Natural killer cell treated with Interleukin-12 subunit alpha and Interleukin-12 subunit beta and Interleukin-15 and Interleukin-18, amount 100 ng/mL, for 72 hours (primary cell): ENCODE measurements at regions not wholly inside any gene's neighbourhood (a gene's known extent, or its start where the extent isn't known, plus 50 kb on each side); places are given as distances from the start of the nearest gene placed in this dataset.
"Not testable (repeated sequence)": the region's sequence is repeated elsewhere in the genome, so short reads cannot be mapped to it uniquely, and the experiment has no call there.

Experiments used
- ATAC-seq, 2 donors: fragments of 150-1000 bp; cut with Tn5 transposase in 1 of 2; sonication (Bioruptor Pico), chemical (Tn5 transposase) in 1 of 2; 2 replicates each; pipeline ENCODE4 v1.10.0; 2021
- DNase-seq: peaks from one replicate; pipeline ENCODE4 v3.0.0; 2022; ENCODE audit warnings: low spot score
- H3K27ac Mint-ChIP-seq, 2 donors: 1 replicate in 1 of 2; 2 replicates in 1 of 2; pipeline ENCODE4 v1.8.0; 2022; ENCODE audit warnings: mixed read lengths in 2 of 2, mild to moderate bottlenecking in 1 of 2, moderate library complexity in 1 of 2
- H3K27me3 Mint-ChIP-seq, 2 donors: 1 replicate in 1 of 2; 2 replicates in 1 of 2; pipeline ENCODE4 v1.8.0; 2022; ENCODE audit warnings: mixed read lengths in 2 of 2
- H3K36me3 Mint-ChIP-seq: one replicate; pipeline ENCODE4 v1.8.0; 2022; ENCODE audit warnings: mixed read lengths
- H3K4me1 Mint-ChIP-seq, 2 donors: 1 replicate in 1 of 2; 2 replicates in 1 of 2; pipeline ENCODE4 v1.8.0; 2022; ENCODE audit warnings: low read depth in 2 of 2, mixed read lengths in 2 of 2, mild to moderate bottlenecking in 1 of 2
- H3K4me3 Mint-ChIP-seq: one replicate; pipeline ENCODE4 v1.8.0; 2022; ENCODE audit warnings: mixed read lengths
- H3K9me3 Mint-ChIP-seq: 2 replicates; pipeline ENCODE4 v1.8.0; 2022; ENCODE audit warnings: mixed read lengths

GRCh38 chr9:80500300-80500699, 928.5 kb downstream of the TLE4 start:
- DNase-seq (no peak), ATAC-seq (no peak)
- no peak overlapping the region for H3K27ac Mint-ChIP-seq
- H3K4me1 Mint-ChIP-seq, result no peaks in the 10 kb centered on the region
- H3K36me3 Mint-ChIP-seq, result no peaks in the 10 kb centered on the region
- no peaks in the 10 kb centered on the region for H3K27me3 Mint-ChIP-seq
- H3K9me3 Mint-ChIP-seq, result peaks cover 15% of the 10 kb centered on the region
- no peak overlapping the region for H3K4me3 Mint-ChIP-seq

GRCh38 chr9:80498001-80498555, 926.3 kb downstream of the TLE4 start:
- Mint-ChIP-seq H3K27me3 (no peaks in the 10 kb centered on the region), H3K9me3 (peaks cover 17% of the 10 kb centered on the region), H3K36me3 (no peaks in the 10 kb centered on the region), H3K27ac (no peak overlapping the region), H3K4me3 (no peak overlapping the region), H3K4me1 (no peaks in the 10 kb centered on the region)
- ATAC-seq (no peak), DNase-seq (no peak)

- no peak for ATAC-seq
- Mint-ChIP-seq H3K4me3 (no peak overlapping the region), H3K9me3 (peaks cover 17% of the 10 kb centered on the region), H3K36me3 (no peaks in the 10 kb centered on the region), H3K27ac (no peak overlapping the region), H3K4me1 (no peaks in the 10 kb centered on the region), H3K27me3 (no peaks in the 10 kb centered on the region)
- no peak for DNase-seq
Observed at GRCh38 chr9:80496901-80497556, 925.3 kb downstream of the TLE4 start.

- Mint-ChIP-seq H3K27me3 (no peaks in the 10 kb centered on the region), H3K36me3 (no peaks in the 10 kb centered on the region), H3K27ac (no peak overlapping the region), H3K4me3 (no peak overlapping the region), H3K4me1 (no peaks in the 10 kb centered on the region), H3K9me3 (peaks cover 24% of the 10 kb centered on the region)
- no peak for DNase-seq
- no peak for ATAC-seq
Observed at GRCh38 chr9:80493258-80493657, 921.5 kb downstream of the TLE4 start.

- no peak overlapping the region for H3K4me3 Mint-ChIP-seq
- no peak for ATAC-seq
- H3K27me3 Mint-ChIP-seq, result no peaks in the 10 kb centered on the region
- H3K36me3 Mint-ChIP-seq, result no peaks in the 10 kb centered on the region
- H3K9me3 Mint-ChIP-seq, result peaks cover 18% of the 10 kb centered on the region
- no peak for DNase-seq
- no peak overlapping the region for H3K27ac Mint-ChIP-seq
- H3K4me1 Mint-ChIP-seq, result no peaks in the 10 kb centered on the region
Observed at GRCh38 chr9:80492221-80492620, 920.5 kb downstream of the TLE4 start.

GRCh38 chr9:80491086-80491696, 919.4 kb downstream of the TLE4 start:
- no peak for DNase-seq
- Mint-ChIP-seq H3K27ac (no peak overlapping the region), H3K4me3 (no peak overlapping the region), H3K36me3 (no peaks in the 10 kb centered on the region), H3K9me3 (peaks cover 12% of the 10 kb centered on the region), H3K27me3 (no peaks in the 10 kb centered on the region), H3K4me1 (no peaks in the 10 kb centered on the region)
- no peak for ATAC-seq

GRCh38 chr9:80489329-80489728, 917.6 kb downstream of the TLE4 start:
- no peak overlapping the region for H3K4me3 Mint-ChIP-seq

GRCh38 chr9:80485420-80486250, 913.9 kb downstream of the TLE4 start:
- Mint-ChIP-seq H3K4me3 (no peak overlapping the region), H3K27me3 (no peaks in the 10 kb centered on the region), H3K27ac (no peak overlapping the region), H3K36me3 (peaks cover 3% of the 10 kb centered on the region), H3K9me3 (peaks cover 13% of the 10 kb centered on the region), H3K4me1 (no peaks in the 10 kb centered on the region)
- ATAC-seq (no peak), DNase-seq (no peak)

More at GRCh38 chr9:80489329-80489728, 917.6 kb downstream of the TLE4 start:
- no peak for ATAC-seq
- no peak for DNase-seq
- H3K9me3 Mint-ChIP-seq, result peaks cover 7% of the 10 kb centered on the region
- no peak overlapping the region for H3K27ac Mint-ChIP-seq
- H3K36me3 Mint-ChIP-seq, result no peaks in the 10 kb centered on the region
- H3K4me1 Mint-ChIP-seq, result no peaks in the 10 kb centered on the region
- H3K27me3 Mint-ChIP-seq, result no peaks in the 10 kb centered on the region

- peaks cover 11% of the 10 kb centered on the region for H3K9me3 Mint-ChIP-seq
- not testable (repeated sequence) for H3K27ac Mint-ChIP-seq, H3K27me3 Mint-ChIP-seq, H3K4me1 Mint-ChIP-seq, H3K36me3 Mint-ChIP-seq, DNase-seq, H3K4me3 Mint-ChIP-seq, ATAC-seq
Observed at GRCh38 chr9:80482251-80482650, 910.5 kb downstream of the TLE4 start.

- Mint-ChIP-seq H3K27ac (no peak overlapping the region), H3K27me3 (no peaks in the 10 kb centered on the region), H3K9me3 (peaks cover 30% of the 10 kb centered on the region), H3K36me3 (peaks cover under 1% of the 10 kb centered on the region), H3K4me3 (no peak overlapping the region), H3K4me1 (no peaks in the 10 kb centered on the region)
- no peak for DNase-seq
- ATAC-seq, result no peak
Observed at GRCh38 chr9:80467632-80468031, 895.9 kb downstream of the TLE4 start.

- no peaks in the 10 kb centered on the region for H3K4me1 Mint-ChIP-seq
- no peak for DNase-seq
- no peak overlapping the region for H3K27ac Mint-ChIP-seq
- H3K4me3 Mint-ChIP-seq, result no peak overlapping the region
- H3K36me3 Mint-ChIP-seq, result no peaks in the 10 kb centered on the region
- H3K27me3 Mint-ChIP-seq, result no peaks in the 10 kb centered on the region
- peaks cover 21% of the 10 kb centered on the region for H3K9me3 Mint-ChIP-seq
- ATAC-seq, result no peak
Observed at GRCh38 chr9:80465556-80465955, 893.8 kb downstream of the TLE4 start.

- Mint-ChIP-seq H3K4me1 (no peaks in the 10 kb centered on the region), H3K9me3 (peaks cover 24% of the 10 kb centered on the region)
Observed at GRCh38 chr9:80449513-80449912, 877.7 kb downstream of the TLE4 start.

GRCh38 chr9:80448996-80449395, 877.2 kb downstream of the TLE4 start:
- H3K27me3 Mint-ChIP-seq, result no peaks in the 10 kb centered on the region
- no peak overlapping the region for H3K4me3 Mint-ChIP-seq
- no peaks in the 10 kb centered on the region for H3K36me3 Mint-ChIP-seq
- H3K27ac Mint-ChIP-seq, result no peak overlapping the region
- ATAC-seq, result no peak
- DNase-seq, result no peak
- peaks cover 20% of the 10 kb centered on the region for H3K9me3 Mint-ChIP-seq
- H3K4me1 Mint-ChIP-seq, result no peaks in the 10 kb centered on the region

More at GRCh38 chr9:80449513-80449912, 877.7 kb downstream of the TLE4 start:
- no peak overlapping the region for H3K4me3 Mint-ChIP-seq
- no peaks in the 10 kb centered on the region for H3K27me3 Mint-ChIP-seq
- H3K36me3 Mint-ChIP-seq, result no peaks in the 10 kb centered on the region
- ATAC-seq (no peak), DNase-seq (no peak)
- no peak overlapping the region for H3K27ac Mint-ChIP-seq

GRCh38 chr9:80447876-80448275, 876.1 kb downstream of the TLE4 start:
- Mint-ChIP-seq H3K4me1 (no peaks in the 10 kb centered on the region), H3K4me3 (no peak overlapping the region), H3K27me3 (no peaks in the 10 kb centered on the region), H3K36me3 (no peaks in the 10 kb centered on the region), H3K27ac (no peak overlapping the region), H3K9me3 (peaks cover 16% of the 10 kb centered on the region)
- DNase-seq (no peak), ATAC-seq (no peak)
